HL-60 (cell line): ENCODE measurements at regions not wholly inside any gene's neighbourhood (a gene's known extent, or its start where the extent isn't known, plus 50 kb on each side); places are given as distances from the start of the nearest gene placed in this dataset.

ENCODE experiments used
- DNase-seq, 2 experiments: peaks; one replicate each; pipeline ENCODE4 v3.0.0-alpha.2; 2010 to 2020; ENCODE audit warnings: low read depth in 1 of 2, low spot score in 1 of 2
- H3K27ac ChIP-seq: fragments of 250-450 bp; sonication (Bioruptor Pico); replicated peaks from 2 replicates; pipeline ENCODE4 v1.5.1; 2020; ENCODE audit warnings: mild to moderate bottlenecking, moderate library complexity
- H3K27me3 ChIP-seq: fragments of 250-450 bp; sonication (Bioruptor Pico); 2 replicates; pipeline ENCODE4 v1.5.1; 2021; ENCODE audit warnings: mild to moderate bottlenecking, moderate library complexity; ENCODE audit not compliant: insufficient read depth, poor library complexity, severe bottlenecking
- H3K4me3 ChIP-seq: replicated peaks from 2 replicates; pipeline ENCODE4 v1.5.1; 2011; ENCODE audit warnings: mild to moderate bottlenecking, control low read depth, low read length; ENCODE audit not compliant: insufficient read depth
- CTCF ChIP-seq: IDR thresholded peaks from one replicate; pipeline ENCODE4 v1.5.1; 2011; ENCODE audit warnings: low read length, control low read depth, inconsistent platforms; ENCODE audit not compliant: insufficient read depth
- GABPA ChIP-seq: IDR thresholded peaks from 2 replicates; pipeline ENCODE4 v1.6.1; 2012; ENCODE audit warnings: low read depth
- POLR2AphosphoS5 ChIP-seq: IDR thresholded peaks from 2 replicates; pipeline ENCODE4 v1.6.1; 2012; ENCODE audit warnings: low read depth
- SPI1 ChIP-seq: IDR thresholded peaks from 2 replicates; pipeline ENCODE4 v1.6.1; 2012; ENCODE audit warnings: low read depth, mild to moderate bottlenecking, borderline replicate concordance
- TF ChIP-seq, protein P1 (sequence below): IDR thresholded peaks from 2 replicates; pipeline ENCODE4 v1.6.1; 2012; ENCODE audit warnings: low read depth; ENCODE audit not compliant: insufficient replicate concordance

DNA sequence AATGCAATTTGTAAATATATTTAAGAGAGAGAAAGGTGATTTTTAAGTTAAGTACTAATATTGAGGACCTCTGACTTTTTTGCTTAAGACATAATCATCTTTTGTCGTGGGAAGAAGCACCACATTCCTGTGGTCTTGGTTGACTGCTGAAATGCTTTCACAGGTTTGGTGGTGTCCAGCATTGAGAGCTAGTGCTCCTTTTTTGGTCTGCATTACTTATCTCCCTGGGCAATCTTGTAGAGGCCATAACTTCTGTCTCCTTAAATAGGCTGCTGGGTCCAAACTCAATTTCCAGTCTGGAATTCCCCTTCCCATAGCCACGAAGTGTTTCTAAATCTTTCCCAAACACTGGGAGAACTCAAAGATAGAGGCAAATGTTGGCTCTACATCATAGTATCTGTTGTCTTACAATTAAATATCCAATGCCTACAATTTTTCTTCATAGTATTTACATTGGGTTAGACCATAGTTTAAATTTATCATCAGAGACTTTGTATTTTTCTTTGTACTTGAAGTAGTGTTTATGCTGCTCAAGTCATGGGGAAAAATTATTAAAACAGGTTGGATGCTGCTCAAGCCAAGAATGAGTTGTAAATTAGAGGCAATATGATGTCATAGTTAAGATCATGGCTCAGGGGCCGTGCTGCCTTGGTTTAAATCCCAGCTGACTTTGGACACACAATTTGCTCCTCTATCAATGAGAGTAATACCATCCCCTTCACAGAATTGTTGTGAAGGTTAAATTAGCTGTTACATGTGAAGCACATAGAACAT, 105.6 kb downstream of the POSTN start:
- Histone ChIP-seq H3K27ac (no peak overlapping the region), H3K27me3 (no peaks in the 10 kb centered on the region), H3K4me3 (no peak overlapping the region)
- TF ChIP-seq CTCF (no peak), POLR2AphosphoS5 (no peak), SPI1 (no peak), GABPA (no peak)
- TF ChIP-seq, protein P1, sequence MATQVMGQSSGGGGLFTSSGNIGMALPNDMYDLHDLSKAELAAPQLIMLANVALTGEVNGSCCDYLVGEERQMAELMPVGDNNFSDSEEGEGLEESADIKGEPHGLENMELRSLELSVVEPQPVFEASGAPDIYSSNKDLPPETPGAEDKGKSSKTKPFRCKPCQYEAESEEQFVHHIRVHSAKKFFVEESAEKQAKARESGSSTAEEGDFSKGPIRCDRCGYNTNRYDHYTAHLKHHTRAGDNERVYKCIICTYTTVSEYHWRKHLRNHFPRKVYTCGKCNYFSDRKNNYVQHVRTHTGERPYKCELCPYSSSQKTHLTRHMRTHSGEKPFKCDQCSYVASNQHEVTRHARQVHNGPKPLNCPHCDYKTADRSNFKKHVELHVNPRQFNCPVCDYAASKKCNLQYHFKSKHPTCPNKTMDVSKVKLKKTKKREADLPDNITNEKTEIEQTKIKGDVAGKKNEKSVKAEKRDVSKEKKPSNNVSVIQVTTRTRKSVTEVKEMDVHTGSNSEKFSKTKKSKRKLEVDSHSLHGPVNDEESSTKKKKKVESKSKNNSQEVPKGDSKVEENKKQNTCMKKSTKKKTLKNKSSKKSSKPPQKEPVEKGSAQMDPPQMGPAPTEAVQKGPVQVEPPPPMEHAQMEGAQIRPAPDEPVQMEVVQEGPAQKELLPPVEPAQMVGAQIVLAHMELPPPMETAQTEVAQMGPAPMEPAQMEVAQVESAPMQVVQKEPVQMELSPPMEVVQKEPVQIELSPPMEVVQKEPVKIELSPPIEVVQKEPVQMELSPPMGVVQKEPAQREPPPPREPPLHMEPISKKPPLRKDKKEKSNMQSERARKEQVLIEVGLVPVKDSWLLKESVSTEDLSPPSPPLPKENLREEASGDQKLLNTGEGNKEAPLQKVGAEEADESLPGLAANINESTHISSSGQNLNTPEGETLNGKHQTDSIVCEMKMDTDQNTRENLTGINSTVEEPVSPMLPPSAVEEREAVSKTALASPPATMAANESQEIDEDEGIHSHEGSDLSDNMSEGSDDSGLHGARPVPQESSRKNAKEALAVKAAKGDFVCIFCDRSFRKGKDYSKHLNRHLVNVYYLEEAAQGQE, result no peak
- DNase-seq, result no peak

- no peak overlapping the region for H3K27ac ChIP-seq
- no peaks in the 10 kb centered on the region for H3K27me3 ChIP-seq
- no peak overlapping the region for H3K4me3 ChIP-seq
- no peak for TF ChIP-seq GABPA
- TF ChIP-seq POLR2AphosphoS5, result no peak
- no peak for TF ChIP-seq SPI1
- TF ChIP-seq, protein P1, result no peak
- TF ChIP-seq CTCF, result no peak
- DNase-seq, result no peak
These were observed 106.5 kb downstream of the POSTN start for GRCh38 chr13:37492075-37492474.

DNA sequence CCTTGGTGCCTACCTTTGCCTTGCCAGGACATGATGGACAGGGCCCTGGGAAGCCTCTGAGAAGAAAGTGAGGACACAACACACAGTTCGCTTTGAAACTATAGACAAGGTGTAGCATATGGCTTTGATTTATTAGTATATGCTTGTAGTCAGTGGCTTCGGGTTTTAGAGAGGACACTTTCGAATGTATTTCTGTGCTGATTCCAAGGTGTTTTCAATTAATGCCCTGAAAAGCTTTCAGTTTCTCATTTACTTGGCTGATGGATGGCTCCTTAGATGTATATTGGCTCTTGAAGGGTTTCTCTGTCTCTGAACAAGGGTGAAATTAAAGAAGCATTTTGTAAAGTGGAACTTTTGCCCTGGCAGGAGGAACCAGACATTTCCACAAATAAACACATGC, 106.9 kb downstream of the POSTN start:
- Histone ChIP-seq H3K27ac (no peak overlapping the region), H3K4me3 (no peak overlapping the region), H3K27me3 (no peaks in the 10 kb centered on the region)
- DNase-seq, result no peak
- TF ChIP-seq, protein P1, result no peak
- TF ChIP-seq SPI1 (no peak), POLR2AphosphoS5 (no peak), CTCF (no peak), GABPA (no peak)
